Suprapubic skin (tissue), 4 donors: ENCODE measurements at regions not wholly inside any gene's neighbourhood (a gene's known extent, or its start where the extent isn't known, plus 50 kb on each side); places are given as distances from the start of the nearest gene placed in this dataset.

Experiments
- EP300 ChIP-seq: sonication (generic); formaldehyde crosslinking; IDR thresholded peaks from one replicate; pipeline ENCODE4 v1.6.1; 2017; ENCODE audit warnings: antibody characterized with exemption
- POLR2A ChIP-seq, 2 donors: fragments of 450-650 bp; IDR thresholded peaks; one replicate each; pipeline ENCODE4 v1.6.1; 2017; ENCODE audit warnings: antibody characterized with exemption in 2 of 2, mild to moderate bottlenecking in 2 of 2, moderate library complexity in 2 of 2
- POLR2AphosphoS5 ChIP-seq, 3 donors: sonication (generic); formaldehyde crosslinking; IDR thresholded peaks; one replicate each; pipeline ENCODE4 v1.6.1; 2017; ENCODE audit warnings: antibody characterized with exemption in 3 of 3
- TF ChIP-seq, protein P1 (sequence below), 2 donors: fragments of 200-600 bp in 1 of 2; fragments of 450-650 bp in 1 of 2; sonication (generic) in 1 of 2; IDR thresholded peaks; one replicate each; pipeline ENCODE4 v1.5.1; 2016 to 2019; ENCODE audit warnings: antibody characterized with exemption in 2 of 2, mild to moderate bottlenecking in 1 of 2, moderate library complexity in 1 of 2

DNA sequence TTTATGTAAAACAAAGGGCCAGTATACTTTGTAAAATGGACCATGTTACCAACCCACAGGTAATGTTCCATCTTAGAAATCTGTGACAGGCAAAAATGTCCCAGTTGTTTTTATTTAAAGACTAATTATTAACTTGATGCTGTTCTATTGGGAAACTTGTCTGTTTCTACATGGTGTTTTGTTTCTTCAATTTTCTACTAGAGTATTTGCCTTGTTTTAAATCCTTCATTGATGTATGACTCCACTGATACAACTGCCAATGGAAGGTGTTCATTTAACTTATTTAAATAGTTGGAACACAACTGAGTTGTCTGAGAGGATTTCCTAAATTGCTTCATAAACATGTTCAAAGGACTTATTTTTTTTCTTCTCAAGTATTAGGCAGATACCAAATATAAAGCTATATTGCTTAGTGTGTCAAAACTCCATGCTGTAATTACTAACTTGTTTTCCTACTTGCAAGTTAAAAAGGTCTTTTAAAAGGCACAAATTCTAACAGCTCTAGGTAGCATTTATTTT, 152.0 kb upstream of the XPO1 start:
- TF ChIP-seq EP300, result no peak
- TF ChIP-seq POLR2AphosphoS5 (IDR thresholded peaks at IDR 0.05), result no peak
- TF ChIP-seq, protein P1, sequence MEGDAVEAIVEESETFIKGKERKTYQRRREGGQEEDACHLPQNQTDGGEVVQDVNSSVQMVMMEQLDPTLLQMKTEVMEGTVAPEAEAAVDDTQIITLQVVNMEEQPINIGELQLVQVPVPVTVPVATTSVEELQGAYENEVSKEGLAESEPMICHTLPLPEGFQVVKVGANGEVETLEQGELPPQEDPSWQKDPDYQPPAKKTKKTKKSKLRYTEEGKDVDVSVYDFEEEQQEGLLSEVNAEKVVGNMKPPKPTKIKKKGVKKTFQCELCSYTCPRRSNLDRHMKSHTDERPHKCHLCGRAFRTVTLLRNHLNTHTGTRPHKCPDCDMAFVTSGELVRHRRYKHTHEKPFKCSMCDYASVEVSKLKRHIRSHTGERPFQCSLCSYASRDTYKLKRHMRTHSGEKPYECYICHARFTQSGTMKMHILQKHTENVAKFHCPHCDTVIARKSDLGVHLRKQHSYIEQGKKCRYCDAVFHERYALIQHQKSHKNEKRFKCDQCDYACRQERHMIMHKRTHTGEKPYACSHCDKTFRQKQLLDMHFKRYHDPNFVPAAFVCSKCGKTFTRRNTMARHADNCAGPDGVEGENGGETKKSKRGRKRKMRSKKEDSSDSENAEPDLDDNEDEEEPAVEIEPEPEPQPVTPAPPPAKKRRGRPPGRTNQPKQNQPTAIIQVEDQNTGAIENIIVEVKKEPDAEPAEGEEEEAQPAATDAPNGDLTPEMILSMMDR (IDR thresholded peaks at IDR 0.05), result no peak
- no peak for TF ChIP-seq POLR2A (IDR thresholded peaks at IDR 0.05)
